ENCODE measurements at regions not wholly inside any gene's neighbourhood (a gene's known extent, or its start where the extent isn't known, plus 50 kb on each side); places are given as distances from the start of the nearest gene placed in this dataset.

- no peak for TF ChIP-seq POLR2A (IDR thresholded peaks at IDR 0.05; ENCODE audit: low read depth)
- TF ChIP-seq POLR2AphosphoS5 (IDR thresholded peaks at IDR 0.05) = no peak
Measured at GRCh38 chrX:137143864-137144263, 110.1 kb upstream of the GPR101 start.
